ENCODE measurements at regions not wholly inside any gene's neighbourhood (a gene's known extent, or its start where the extent isn't known, plus 50 kb on each side); places are given as distances from the start of the nearest gene placed in this dataset.

DNA sequence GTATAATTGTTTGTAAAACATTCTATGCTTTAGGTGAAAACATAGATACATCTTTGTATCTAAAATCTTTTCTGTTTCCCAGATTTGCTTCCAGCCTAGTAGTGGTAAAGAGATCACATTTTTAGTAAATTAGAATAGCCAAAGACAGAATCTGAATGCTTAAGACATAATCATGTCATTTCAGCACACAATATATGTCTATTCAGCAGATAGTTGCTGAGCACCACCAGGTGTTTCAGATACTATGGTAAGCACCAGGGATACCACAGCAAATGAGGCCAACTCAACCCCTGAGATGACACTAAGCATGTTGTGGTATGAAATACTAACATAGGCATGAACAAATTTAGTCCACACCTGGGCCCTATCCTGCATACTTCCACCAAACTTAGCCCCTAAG lies 195.2 kb upstream of the SOX14 start:
- H2AFZ ChIP-seq (ENCODE audit: low read depth, low read length), result no peak overlapping the region
- no peak overlapping the region for H2BK5ac ChIP-seq (ENCODE audit: low read depth, low read length, poor library complexity, severe bottlenecking)
- no peak overlapping the region for H4K91ac ChIP-seq (ENCODE audit: low read length)
- no peak overlapping the region for H3K27ac ChIP-seq (ENCODE audit: low read length, poor library complexity, severe bottlenecking)
- no peak overlapping the region for H3K18ac ChIP-seq (ENCODE audit: low read depth in 1 of 2, low read length in 2 of 2)
- H3K14ac ChIP-seq (ENCODE audit: low read length in 2 of 2), result no peak overlapping the region
- H3K9ac ChIP-seq (ENCODE audit: low read length), result no peak overlapping the region
- no peak overlapping the region for H3K4me3 ChIP-seq (ENCODE audit: insufficient read depth in 1 of 2, low read depth in 1 of 2, low read length in 2 of 2)
- no peaks in the 10 kb centered on the region for H3K79me1 ChIP-seq (replicated peaks; ENCODE audit: low read length, poor library complexity, severe bottlenecking)
- no peak overlapping the region for H4K8ac ChIP-seq (ENCODE audit: low read length)
- H3K4me1 ChIP-seq (ENCODE audit: control insufficient read depth, insufficient read depth, low read depth, low read length), result no peaks in the 10 kb centered on the region
- H3K23ac ChIP-seq (ENCODE audit: low read length in 2 of 2), result no peak overlapping the region
- H2BK15ac ChIP-seq (ENCODE audit: low read depth, poor library complexity, severe bottlenecking), result no peak overlapping the region
- H3K36me3 ChIP-seq (ENCODE audit: control insufficient read depth in 1 of 2, insufficient read depth in 2 of 2, low read depth in 1 of 2, low read length in 2 of 2), result no peaks in the 10 kb centered on the region
- H3K4me2 ChIP-seq (ENCODE audit: low read length, poor library complexity, severe bottlenecking), result no peak overlapping the region
- no peak overlapping the region for H2AK5ac ChIP-seq (ENCODE audit: low read length, severe bottlenecking)
- H2BK12ac ChIP-seq (ENCODE audit: low read length in 2 of 2), result no peak overlapping the region
- H3K4ac ChIP-seq (ENCODE audit: low read depth in 1 of 2, low read length in 2 of 2), result no peak overlapping the region
- DNase-seq, result no peak
- no peaks in the 10 kb centered on the region for H3K27me3 ChIP-seq (ENCODE audit: control insufficient read depth in 1 of 2, insufficient read depth in 1 of 2, low read length in 2 of 2)
- H3K9me3 ChIP-seq (ENCODE audit: control insufficient read depth, low read length), result peaks cover 13% of the 10 kb centered on the region
- H2BK120ac ChIP-seq (ENCODE audit: low read depth, low read length), result no peak overlapping the region

DNA sequence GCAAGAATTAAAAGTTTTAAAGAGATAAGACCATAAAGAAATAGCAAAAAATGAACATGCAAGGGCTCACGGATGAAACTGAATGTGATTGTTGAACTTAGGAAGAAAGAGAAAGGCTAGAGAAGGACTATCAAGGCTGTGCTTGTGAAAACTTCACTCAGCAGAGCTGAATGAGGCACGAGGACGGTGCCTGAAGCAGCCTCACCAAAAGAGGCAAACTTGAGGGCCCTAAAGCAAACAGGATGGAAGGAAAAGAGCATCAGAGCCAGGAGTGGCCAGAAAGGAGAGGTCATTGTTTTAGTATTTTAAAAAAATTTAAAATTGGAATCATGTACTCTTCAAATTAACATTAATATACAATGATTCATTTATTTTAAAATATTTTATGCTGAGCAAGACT lies 191.2 kb upstream of the SOX14 start:
- Histone ChIP-seq H3K4me3 (ENCODE audit: insufficient read depth in 1 of 2, low read depth in 1 of 2, low read length in 2 of 2) (no peak overlapping the region), H3K23ac (ENCODE audit: low read length in 2 of 2) (no peak overlapping the region), H3K4ac (ENCODE audit: low read depth in 1 of 2, low read length in 2 of 2) (no peak overlapping the region), H3K4me1 (ENCODE audit: control insufficient read depth, insufficient read depth, low read depth, low read length) (no peaks in the 10 kb centered on the region), H2BK12ac (ENCODE audit: low read length in 2 of 2) (no peak overlapping the region), H3K4me2 (ENCODE audit: low read length, poor library complexity, severe bottlenecking) (no peak overlapping the region), H4K8ac (ENCODE audit: low read length) (no peak overlapping the region), H2BK5ac (ENCODE audit: low read depth, low read length, poor library complexity, severe bottlenecking) (no peak overlapping the region), H2AK5ac (ENCODE audit: low read length, severe bottlenecking) (no peak overlapping the region), H3K27me3 (ENCODE audit: control insufficient read depth in 1 of 2, insufficient read depth in 1 of 2, low read length in 2 of 2) (no peaks in the 10 kb centered on the region), H3K14ac (ENCODE audit: low read length in 2 of 2) (no peak overlapping the region), H2BK15ac (ENCODE audit: low read depth, poor library complexity, severe bottlenecking) (no peak overlapping the region), H3K36me3 (ENCODE audit: control insufficient read depth in 1 of 2, insufficient read depth in 2 of 2, low read depth in 1 of 2, low read length in 2 of 2) (no peaks in the 10 kb centered on the region), H4K91ac (ENCODE audit: low read length) (no peak overlapping the region), H2AFZ (ENCODE audit: low read depth, low read length) (no peak overlapping the region), H3K27ac (ENCODE audit: low read length, poor library complexity, severe bottlenecking) (no peak overlapping the region), H3K9me3 (ENCODE audit: control insufficient read depth, low read length) (peaks cover 22% of the 10 kb centered on the region), H3K9ac (ENCODE audit: low read length) (no peak overlapping the region), H2BK120ac (ENCODE audit: low read depth, low read length) (no peak overlapping the region), H3K18ac (ENCODE audit: low read depth in 1 of 2, low read length in 2 of 2) (no peak overlapping the region), H3K79me1 (replicated peaks; ENCODE audit: low read length, poor library complexity, severe bottlenecking) (no peaks in the 10 kb centered on the region)
- DNase-seq, result no peak
- WGBS, result 53% methylated on average over 3 of the region's 3 CpGs

DNA sequence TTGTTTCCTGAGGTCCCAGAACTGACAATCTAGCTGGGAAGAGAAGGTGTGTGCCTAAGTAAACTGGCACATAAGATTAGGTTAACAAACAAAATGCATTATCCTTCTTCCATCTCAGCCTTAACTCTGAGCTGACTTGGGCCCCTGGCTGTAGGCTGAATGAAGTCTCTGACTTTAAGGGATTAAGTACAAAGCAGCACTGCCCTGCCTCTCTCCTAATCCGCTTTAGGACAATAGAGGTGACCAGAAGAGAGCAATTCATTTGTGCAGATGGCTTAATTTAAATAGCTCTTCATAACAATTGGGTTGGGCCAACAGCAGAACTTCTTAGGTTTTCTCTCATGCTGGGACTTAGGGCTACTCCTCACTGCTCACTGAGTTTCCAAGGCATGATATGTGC lies 181.6 kb upstream of the SOX14 start:
- Histone ChIP-seq H3K4me2 (ENCODE audit: low read length, poor library complexity, severe bottlenecking) (no peak overlapping the region), H3K27ac (ENCODE audit: low read length, poor library complexity, severe bottlenecking) (no peak overlapping the region), H3K79me1 (replicated peaks; ENCODE audit: low read length, poor library complexity, severe bottlenecking) (no peaks in the 10 kb centered on the region), H3K4me3 (ENCODE audit: insufficient read depth in 1 of 2, low read depth in 1 of 2, low read length in 2 of 2) (no peak overlapping the region), H2AFZ (ENCODE audit: low read depth, low read length) (no peak overlapping the region), H4K91ac (ENCODE audit: low read length) (no peak overlapping the region), H3K9ac (ENCODE audit: low read length) (no peak overlapping the region), H2BK15ac (ENCODE audit: low read depth, poor library complexity, severe bottlenecking) (no peak overlapping the region), H2BK5ac (ENCODE audit: low read depth, low read length, poor library complexity, severe bottlenecking) (no peak overlapping the region), H2BK12ac (ENCODE audit: low read length in 2 of 2) (no peak overlapping the region), H3K23ac (ENCODE audit: low read length in 2 of 2) (no peak overlapping the region), H3K14ac (ENCODE audit: low read length in 2 of 2) (no peak overlapping the region), H3K4me1 (ENCODE audit: control insufficient read depth, insufficient read depth, low read depth, low read length) (no peaks in the 10 kb centered on the region), H3K9me3 (ENCODE audit: control insufficient read depth, low read length) (no peaks in the 10 kb centered on the region), H3K4ac (ENCODE audit: low read depth in 1 of 2, low read length in 2 of 2) (no peak overlapping the region), H3K18ac (ENCODE audit: low read depth in 1 of 2, low read length in 2 of 2) (no peak overlapping the region), H3K36me3 (ENCODE audit: control insufficient read depth in 1 of 2, insufficient read depth in 2 of 2, low read depth in 1 of 2, low read length in 2 of 2) (no peaks in the 10 kb centered on the region), H3K27me3 (ENCODE audit: control insufficient read depth in 1 of 2, insufficient read depth in 1 of 2, low read length in 2 of 2) (no peaks in the 10 kb centered on the region), H2BK120ac (ENCODE audit: low read depth, low read length) (no peak overlapping the region), H4K8ac (ENCODE audit: low read length) (no peak overlapping the region), H2AK5ac (ENCODE audit: low read length, severe bottlenecking) (no peak overlapping the region)
- DNase-seq, result no peak
- WGBS, result 36% methylated on average over 1 of the region's 1 CpG

DNA sequence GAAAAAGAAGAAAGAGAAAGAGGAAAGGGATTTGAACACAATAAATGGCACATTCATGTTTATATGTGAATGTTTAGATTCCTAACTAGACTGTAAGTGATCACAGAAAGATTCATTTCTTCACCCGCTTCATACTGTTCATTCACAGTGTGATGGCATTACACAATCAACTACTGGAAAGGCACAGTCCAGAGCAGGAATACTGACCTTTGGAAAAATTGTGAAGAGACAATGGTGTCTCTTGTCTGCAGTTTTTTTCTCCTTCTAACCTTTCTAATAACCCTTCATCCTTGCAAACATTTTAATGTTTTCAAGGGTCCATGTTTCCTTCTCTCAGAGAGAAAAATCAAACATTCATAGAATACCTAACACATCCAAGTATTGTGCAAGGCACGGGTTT lies 180.9 kb upstream of the SOX14 start:
- Histone ChIP-seq H2BK15ac (ENCODE audit: low read depth, poor library complexity, severe bottlenecking) (no peak overlapping the region), H3K18ac (ENCODE audit: low read depth in 1 of 2, low read length in 2 of 2) (no peak overlapping the region), H3K36me3 (ENCODE audit: control insufficient read depth in 1 of 2, insufficient read depth in 2 of 2, low read depth in 1 of 2, low read length in 2 of 2) (no peaks in the 10 kb centered on the region), H3K23ac (ENCODE audit: low read length in 2 of 2) (no peak overlapping the region), H3K4me3 (ENCODE audit: insufficient read depth in 1 of 2, low read depth in 1 of 2, low read length in 2 of 2) (no peak overlapping the region), H2BK120ac (ENCODE audit: low read depth, low read length) (no peak overlapping the region), H3K9ac (ENCODE audit: low read length) (no peak overlapping the region), H3K4ac (ENCODE audit: low read depth in 1 of 2, low read length in 2 of 2) (no peak overlapping the region), H4K8ac (ENCODE audit: low read length) (no peak overlapping the region), H2AFZ (ENCODE audit: low read depth, low read length) (no peak overlapping the region), H2BK5ac (ENCODE audit: low read depth, low read length, poor library complexity, severe bottlenecking) (no peak overlapping the region), H3K4me1 (ENCODE audit: control insufficient read depth, insufficient read depth, low read depth, low read length) (no peaks in the 10 kb centered on the region), H3K9me3 (ENCODE audit: control insufficient read depth, low read length) (no peaks in the 10 kb centered on the region), H4K91ac (ENCODE audit: low read length) (no peak overlapping the region), H3K27me3 (ENCODE audit: control insufficient read depth in 1 of 2, insufficient read depth in 1 of 2, low read length in 2 of 2) (no peaks in the 10 kb centered on the region), H3K4me2 (ENCODE audit: low read length, poor library complexity, severe bottlenecking) (no peak overlapping the region), H3K14ac (ENCODE audit: low read length in 2 of 2) (no peak overlapping the region), H3K79me1 (replicated peaks; ENCODE audit: low read length, poor library complexity, severe bottlenecking) (no peaks in the 10 kb centered on the region), H2BK12ac (ENCODE audit: low read length in 2 of 2) (no peak overlapping the region), H2AK5ac (ENCODE audit: low read length, severe bottlenecking) (no peak overlapping the region), H3K27ac (ENCODE audit: low read length, poor library complexity, severe bottlenecking) (no peak overlapping the region)
- WGBS, result no CpG with 5 or more reads among the region's 2 CpGs
- no peak for DNase-seq

Data from mesenchymal stem cell (in vitro differentiated cells and primary cell).